ENCODE measurements at regions not wholly inside any gene's neighbourhood (a gene's known extent, or its start where the extent isn't known, plus 50 kb on each side); places are given as distances from the start of the nearest gene placed in this dataset.
A peak's percentile ranks its signal among the peaks of the same experiment; 100 is the strongest.

DNA sequence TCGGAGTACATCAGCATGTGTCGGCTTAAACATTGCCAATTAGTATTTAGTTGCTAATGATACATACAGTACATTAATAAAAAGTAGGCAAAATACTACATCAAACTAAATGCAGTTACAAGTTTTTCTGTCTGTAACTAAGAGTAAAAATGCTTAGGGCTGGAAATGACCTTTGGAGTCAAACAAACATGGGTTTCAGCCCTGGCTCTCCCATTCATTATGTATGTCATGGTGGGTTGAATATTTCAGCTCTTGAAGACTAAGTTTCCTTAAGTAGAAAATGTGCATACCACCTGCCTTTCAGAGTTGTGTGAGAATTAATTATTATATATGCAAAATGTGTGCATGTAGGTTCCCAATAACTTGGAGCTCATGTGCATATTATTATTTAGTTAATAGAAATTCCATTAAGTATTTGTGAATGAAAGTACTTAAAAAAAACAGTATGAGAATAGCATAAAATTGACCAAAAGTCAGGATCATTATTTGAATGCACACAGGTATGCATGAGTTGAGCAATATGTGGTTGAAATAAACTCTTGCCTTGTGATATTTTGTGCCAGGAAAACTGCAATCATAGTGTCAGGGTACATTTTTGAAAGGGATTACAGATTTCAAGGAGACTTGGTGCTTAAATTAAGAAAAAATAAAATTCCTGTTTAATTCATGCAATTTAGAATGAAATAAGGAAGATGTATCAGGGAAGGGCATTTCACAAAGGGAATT, 2048.7 kb downstream of the PCDH7 start:
- H3K27ac ChIP-seq (ENCODE audit: low read depth, low read length, poor library complexity, severe bottlenecking), result no peak overlapping the region
- TF ChIP-seq EZH2 (IDR thresholded peaks at IDR 0.05; ENCODE audit: borderline replicate concordance, low read length), result no peak
- H2AFZ ChIP-seq (ENCODE audit: low read length), result no peak overlapping the region
- no peaks in the 10 kb centered on the region for H3K79me2 ChIP-seq (ENCODE audit: insufficient read depth, low read length)
- H4K20me1 ChIP-seq (ENCODE audit: insufficient read depth, low read length), result no peaks in the 10 kb centered on the region
- H3K4me3 ChIP-seq (ENCODE audit: low read depth, low read length, poor library complexity, severe bottlenecking), result no peak overlapping the region
- no peak overlapping the region for H3K9ac ChIP-seq (ENCODE audit: low read length)
- H3K36me3 ChIP-seq (ENCODE audit: insufficient read depth, low read length), result no peaks in the 10 kb centered on the region
- no peaks in the 10 kb centered on the region for H3K9me3 ChIP-seq (ENCODE audit: low read length)
- H3K9me2 ChIP-seq (ENCODE audit: low read depth, low read length), result no peaks in the 10 kb centered on the region
- no peaks in the 10 kb centered on the region for H3K4me1 ChIP-seq (ENCODE audit: insufficient read depth, low read length, severe bottlenecking)
- no peak overlapping the region for H3K4me2 ChIP-seq (ENCODE audit: low read length)
- no peaks in the 10 kb centered on the region for H3K27me3 ChIP-seq (ENCODE audit: insufficient read depth, low read length)
- H3F3A ChIP-seq (ENCODE audit: insufficient read depth, low read length), result no peaks in the 10 kb centered on the region

DNA sequence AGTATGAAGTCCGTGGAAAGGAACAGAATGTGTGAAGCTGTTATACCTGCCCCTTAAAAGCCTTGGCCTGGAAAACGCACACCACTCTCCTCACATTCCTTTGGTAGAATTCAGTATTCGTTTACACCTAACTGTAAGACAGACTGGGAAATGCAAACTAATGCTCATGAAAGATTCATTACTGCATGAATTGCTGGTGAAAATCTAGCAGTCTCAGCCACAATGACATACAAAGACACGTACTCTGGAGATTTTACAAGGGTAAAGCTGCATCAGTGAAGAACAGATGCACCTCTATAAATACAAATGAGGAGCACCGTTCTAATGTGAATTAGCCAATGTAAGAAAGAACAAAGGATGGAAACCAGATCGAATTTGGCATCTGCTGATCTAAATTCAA, 2051.3 kb downstream of the PCDH7 start:
- TF ChIP-seq, protein P1, sequence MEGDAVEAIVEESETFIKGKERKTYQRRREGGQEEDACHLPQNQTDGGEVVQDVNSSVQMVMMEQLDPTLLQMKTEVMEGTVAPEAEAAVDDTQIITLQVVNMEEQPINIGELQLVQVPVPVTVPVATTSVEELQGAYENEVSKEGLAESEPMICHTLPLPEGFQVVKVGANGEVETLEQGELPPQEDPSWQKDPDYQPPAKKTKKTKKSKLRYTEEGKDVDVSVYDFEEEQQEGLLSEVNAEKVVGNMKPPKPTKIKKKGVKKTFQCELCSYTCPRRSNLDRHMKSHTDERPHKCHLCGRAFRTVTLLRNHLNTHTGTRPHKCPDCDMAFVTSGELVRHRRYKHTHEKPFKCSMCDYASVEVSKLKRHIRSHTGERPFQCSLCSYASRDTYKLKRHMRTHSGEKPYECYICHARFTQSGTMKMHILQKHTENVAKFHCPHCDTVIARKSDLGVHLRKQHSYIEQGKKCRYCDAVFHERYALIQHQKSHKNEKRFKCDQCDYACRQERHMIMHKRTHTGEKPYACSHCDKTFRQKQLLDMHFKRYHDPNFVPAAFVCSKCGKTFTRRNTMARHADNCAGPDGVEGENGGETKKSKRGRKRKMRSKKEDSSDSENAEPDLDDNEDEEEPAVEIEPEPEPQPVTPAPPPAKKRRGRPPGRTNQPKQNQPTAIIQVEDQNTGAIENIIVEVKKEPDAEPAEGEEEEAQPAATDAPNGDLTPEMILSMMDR (IDR thresholded peaks at IDR 0.05; ENCODE audit: low read length), result no peak
- no peak for TF ChIP-seq EZH2 (IDR thresholded peaks at IDR 0.05; ENCODE audit: borderline replicate concordance, low read length)
- Histone ChIP-seq H3K9me3 (ENCODE audit: low read length) (no peaks in the 10 kb centered on the region), H3K36me3 (ENCODE audit: insufficient read depth, low read length) (no peaks in the 10 kb centered on the region), H2AFZ (ENCODE audit: low read length) (no peak overlapping the region), H3K79me2 (ENCODE audit: insufficient read depth, low read length) (no peaks in the 10 kb centered on the region), H4K20me1 (ENCODE audit: insufficient read depth, low read length) (no peaks in the 10 kb centered on the region), H3K4me3 (ENCODE audit: low read depth, low read length, poor library complexity, severe bottlenecking) (no peak overlapping the region), H3K27me3 (ENCODE audit: insufficient read depth, low read length) (no peaks in the 10 kb centered on the region), H3K4me2 (ENCODE audit: low read length) (no peak overlapping the region), H3F3A (ENCODE audit: insufficient read depth, low read length) (no peaks in the 10 kb centered on the region), H3K27ac (ENCODE audit: low read depth, low read length, poor library complexity, severe bottlenecking) (no peak overlapping the region), H3K9ac (ENCODE audit: low read length) (no peak overlapping the region), H3K9me2 (ENCODE audit: low read depth, low read length) (no peaks in the 10 kb centered on the region), H3K4me1 (ENCODE audit: insufficient read depth, low read length, severe bottlenecking) (no peaks in the 10 kb centered on the region)

GRCh38 chr4:32775049-32775448, 2054.9 kb downstream of the PCDH7 start:
- no peaks in the 10 kb centered on the region for H4K20me1 ChIP-seq (ENCODE audit: insufficient read depth, low read length)
- H3K4me2 ChIP-seq (ENCODE audit: low read length), result no peak overlapping the region
- H3K9ac ChIP-seq (ENCODE audit: low read length), result no peak overlapping the region
- no peak overlapping the region for H3K4me3 ChIP-seq (ENCODE audit: low read depth, low read length, poor library complexity, severe bottlenecking)
- H3K27me3 ChIP-seq (ENCODE audit: insufficient read depth, low read length), result no peaks in the 10 kb centered on the region
- no peaks in the 10 kb centered on the region for H3K4me1 ChIP-seq (ENCODE audit: insufficient read depth, low read length, severe bottlenecking)
- H3K79me2 ChIP-seq (ENCODE audit: insufficient read depth, low read length), result no peaks in the 10 kb centered on the region
- no peaks in the 10 kb centered on the region for H3F3A ChIP-seq (ENCODE audit: insufficient read depth, low read length)
- no peaks in the 10 kb centered on the region for H3K36me3 ChIP-seq (ENCODE audit: insufficient read depth, low read length)
- no peak overlapping the region for H3K27ac ChIP-seq (ENCODE audit: low read depth, low read length, poor library complexity, severe bottlenecking)
- H2AFZ ChIP-seq (ENCODE audit: low read length), result no peak overlapping the region
- no peaks in the 10 kb centered on the region for H3K9me2 ChIP-seq (ENCODE audit: low read depth, low read length)
- TF ChIP-seq, protein P1 (IDR thresholded peaks at IDR 0.05; ENCODE audit: low read length), result peak; percentile 34; the same call in 1 of the 2 replicates
- no peak for TF ChIP-seq EZH2 (IDR thresholded peaks at IDR 0.05; ENCODE audit: borderline replicate concordance, low read length)
- H3K9me3 ChIP-seq (ENCODE audit: low read length), result no peaks in the 10 kb centered on the region

All from OCI-LY1 (cell line).